Testis (tissue), 2 donors: ENCODE measurements at regions not wholly inside any gene's neighbourhood (a gene's known extent, or its start where the extent isn't known, plus 50 kb on each side); places are given as distances from the start of the nearest gene placed in this dataset.

Source experiments
- POLR2A ChIP-seq: fragments of 450-650 bp; IDR thresholded peaks from one replicate; pipeline ENCODE4 v1.6.1; 2017; ENCODE audit warnings: antibody characterized with exemption, mild to moderate bottlenecking, moderate library complexity
- TF ChIP-seq, protein P1 (sequence below), 3 experiments: fragments of 450-650 bp in 2 of 3; fragments of 200-600 bp in 1 of 3; sonication (generic) in 1 of 3; IDR thresholded peaks; one replicate each; pipeline ENCODE4 v1.5.1; 2016 to 2019; ENCODE audit warnings: antibody characterized with exemption in 3 of 3, mild to moderate bottlenecking in 2 of 3, moderate library complexity in 1 of 3

DNA sequence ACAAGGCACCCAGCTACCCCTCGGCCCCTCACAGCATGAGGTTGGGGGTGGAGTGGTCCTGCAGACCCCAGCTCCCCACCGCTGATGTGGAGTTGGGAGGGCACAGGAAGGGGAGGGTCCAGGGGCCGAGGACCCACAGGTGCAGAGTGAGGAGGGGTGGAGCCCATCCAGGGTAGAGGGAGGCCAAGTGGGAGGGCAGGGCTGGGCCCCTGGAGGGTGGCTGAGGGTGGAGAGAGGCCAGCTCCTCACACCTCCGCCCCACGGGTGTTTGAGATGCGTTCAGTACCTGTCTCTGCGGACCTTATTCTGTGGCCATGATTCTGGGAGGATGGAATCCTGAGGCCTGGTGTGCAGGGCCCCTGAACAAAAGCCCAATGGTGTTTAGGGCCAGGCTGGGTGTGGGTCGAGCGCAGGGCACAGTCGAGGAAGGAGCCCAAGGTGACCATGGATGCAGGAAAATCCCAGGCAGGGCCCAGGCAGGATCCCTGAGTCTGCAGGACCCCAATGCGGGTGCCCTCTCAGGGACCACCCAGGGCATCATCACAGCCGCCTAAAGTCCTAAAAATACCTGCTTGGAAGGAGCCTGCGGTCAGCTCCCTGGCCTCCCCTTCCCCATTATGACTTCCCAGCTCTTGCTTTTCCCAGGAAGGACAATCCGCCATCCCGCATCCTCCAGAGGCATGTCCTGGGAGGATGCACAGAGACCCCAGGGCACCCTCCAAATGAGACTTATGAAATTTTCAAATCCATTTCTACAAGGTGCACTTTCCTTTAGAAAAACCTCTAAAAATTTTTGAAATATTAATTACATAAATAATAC lies 377.1 kb upstream of the SFSWAP start:
- TF ChIP-seq, protein P1, sequence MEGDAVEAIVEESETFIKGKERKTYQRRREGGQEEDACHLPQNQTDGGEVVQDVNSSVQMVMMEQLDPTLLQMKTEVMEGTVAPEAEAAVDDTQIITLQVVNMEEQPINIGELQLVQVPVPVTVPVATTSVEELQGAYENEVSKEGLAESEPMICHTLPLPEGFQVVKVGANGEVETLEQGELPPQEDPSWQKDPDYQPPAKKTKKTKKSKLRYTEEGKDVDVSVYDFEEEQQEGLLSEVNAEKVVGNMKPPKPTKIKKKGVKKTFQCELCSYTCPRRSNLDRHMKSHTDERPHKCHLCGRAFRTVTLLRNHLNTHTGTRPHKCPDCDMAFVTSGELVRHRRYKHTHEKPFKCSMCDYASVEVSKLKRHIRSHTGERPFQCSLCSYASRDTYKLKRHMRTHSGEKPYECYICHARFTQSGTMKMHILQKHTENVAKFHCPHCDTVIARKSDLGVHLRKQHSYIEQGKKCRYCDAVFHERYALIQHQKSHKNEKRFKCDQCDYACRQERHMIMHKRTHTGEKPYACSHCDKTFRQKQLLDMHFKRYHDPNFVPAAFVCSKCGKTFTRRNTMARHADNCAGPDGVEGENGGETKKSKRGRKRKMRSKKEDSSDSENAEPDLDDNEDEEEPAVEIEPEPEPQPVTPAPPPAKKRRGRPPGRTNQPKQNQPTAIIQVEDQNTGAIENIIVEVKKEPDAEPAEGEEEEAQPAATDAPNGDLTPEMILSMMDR (IDR thresholded peaks at IDR 0.05) = no peak
- TF ChIP-seq POLR2A = no peak
